Erythroblast (primary cell): ENCODE measurements at regions not wholly inside any gene's neighbourhood (a gene's known extent, or its start where the extent isn't known, plus 50 kb on each side); places are given as distances from the start of the nearest gene placed in this dataset.
"Not testable (repeated sequence)": the region's sequence is repeated elsewhere in the genome, so short reads cannot be mapped to it uniquely, and the experiment has no call there.

Experiments
- DNase-seq, 2 experiments: peaks; one replicate each; lab custom pipeline; 2025; lab: John Stamatoyannopoulos, UW
- GATA1 ChIP-seq: IDR thresholded peaks from 2 replicates; pipeline ENCODE4 v1.6.1; 2011; ENCODE audit warnings: low read depth, mild to moderate bottlenecking, control low read depth, low read length, moderate library complexity
- POLR2A ChIP-seq: IDR thresholded peaks from 2 replicates; pipeline ENCODE4 v1.6.1; 2011; ENCODE audit warnings: mild to moderate bottlenecking, low read length

GRCh38 chr3:20564966-20565365 lies 379.0 kb upstream of the SGO1 start:
- no peak for DNase-seq
- no peak for TF ChIP-seq POLR2A
- TF ChIP-seq GATA1, result no peak

DNA sequence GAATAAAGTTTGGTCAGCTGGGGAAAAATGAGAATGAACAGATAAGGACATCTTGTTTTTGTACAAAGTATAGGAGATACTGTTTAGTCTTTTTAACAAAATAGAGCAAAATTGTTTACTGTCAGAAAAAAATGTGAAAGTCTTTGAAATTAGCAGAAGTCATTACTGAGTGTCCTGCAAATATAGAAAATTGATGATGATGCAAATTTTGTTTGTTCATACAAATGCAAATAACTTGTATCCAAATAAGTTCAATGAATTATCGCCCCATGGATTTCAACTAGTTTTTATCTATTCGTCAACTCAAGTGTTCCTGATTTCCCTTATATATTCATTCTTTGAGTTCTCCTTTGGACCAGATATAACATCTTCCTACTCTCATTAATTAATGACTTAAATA lies 378.0 kb upstream of the SGO1 start:
- no peak for DNase-seq
- TF ChIP-seq POLR2A (no peak), GATA1 (no peak)

GRCh38 chr3:20563251-20563650 lies 377.2 kb upstream of the SGO1 start:
- no peak for DNase-seq

GRCh38 chr3:20561166-20561565 lies 375.2 kb upstream of the SGO1 start:
- no peak for TF ChIP-seq GATA1
- TF ChIP-seq POLR2A, result no peak
- no peak for DNase-seq

More at GRCh38 chr3:20563251-20563650, 377.2 kb upstream of the SGO1 start:
- TF ChIP-seq POLR2A, result no peak
- no peak for TF ChIP-seq GATA1

GRCh38 chr3:20560446-20560845 lies 374.4 kb upstream of the SGO1 start:
- not testable (repeated sequence) for DNase-seq

GRCh38 chr3:20558161-20558560 lies 372.2 kb upstream of the SGO1 start:
- no peak for DNase-seq
- TF ChIP-seq GATA1, result no peak
- TF ChIP-seq POLR2A, result no peak

- TF ChIP-seq GATA1 (no peak), POLR2A (no peak)
- no peak for DNase-seq
Measured at GRCh38 chr3:20556661-20557060, 370.7 kb upstream of the SGO1 start.

- no peak for TF ChIP-seq GATA1
- TF ChIP-seq POLR2A, result no peak
- no peak for DNase-seq
Measured at GRCh38 chr3:20552605-20553275, 366.7 kb upstream of the SGO1 start.

DNA sequence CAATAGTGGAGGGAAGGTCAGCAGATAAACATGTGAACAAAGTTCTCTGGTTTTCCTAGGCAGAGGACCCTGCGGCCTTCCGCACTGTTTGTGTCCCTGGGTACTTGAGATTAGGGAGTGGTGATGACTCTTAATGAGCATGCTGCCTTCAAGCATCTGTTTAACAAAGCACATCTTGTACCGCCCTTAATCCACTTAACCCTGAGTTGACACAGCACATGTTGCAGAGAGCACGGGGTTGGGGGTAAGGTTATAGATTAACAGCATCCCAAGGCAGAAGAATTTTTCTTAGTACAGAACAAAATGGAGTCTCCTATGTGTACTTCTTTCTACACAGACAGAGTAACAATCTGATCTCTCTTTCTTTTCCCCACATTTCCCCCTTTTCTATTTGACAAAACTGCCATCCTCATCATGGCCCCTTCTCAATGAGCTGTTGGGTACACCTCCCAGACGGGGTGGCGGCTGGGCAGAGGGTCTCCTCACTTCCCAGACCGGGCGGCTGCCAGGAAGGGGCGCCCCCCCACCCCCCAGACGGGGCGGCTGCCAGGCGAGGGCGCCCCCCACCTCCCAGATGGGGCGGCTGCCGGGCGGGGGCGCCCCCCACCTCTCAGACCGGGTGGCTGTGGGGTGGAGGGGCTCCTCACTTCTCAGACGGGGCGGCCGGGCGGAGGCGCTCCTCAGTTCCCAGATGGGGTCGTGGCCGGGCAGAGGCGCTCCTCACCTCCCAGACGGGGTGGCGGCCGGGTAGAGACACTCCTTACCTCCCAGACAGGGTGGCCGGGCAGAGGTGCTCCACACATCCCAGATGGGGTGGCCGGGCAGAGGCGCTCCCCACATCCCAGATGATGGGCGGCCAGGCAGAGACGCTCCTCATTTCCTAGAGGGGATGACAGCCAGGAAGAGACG lies 361.6 kb upstream of the SGO1 start:
- not testable (repeated sequence) for DNase-seq

DNA sequence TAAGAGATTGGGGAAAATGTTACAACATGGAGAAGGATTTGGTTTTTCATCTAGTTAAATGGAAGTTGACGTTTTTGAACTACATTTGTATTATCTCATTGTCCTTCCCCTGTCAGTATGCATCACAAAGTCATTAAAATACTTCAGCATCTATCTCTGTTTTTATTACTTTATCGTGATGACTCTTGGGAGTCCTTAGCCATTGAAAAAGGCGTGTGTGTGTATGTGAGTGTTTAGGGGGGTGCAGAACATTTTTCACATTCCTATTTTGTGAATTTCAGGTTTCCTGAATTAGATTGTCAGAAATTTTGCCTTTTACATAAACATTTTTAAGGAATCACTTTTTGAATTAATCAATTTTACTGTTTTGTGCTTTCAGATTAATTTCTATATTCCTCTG lies 360.6 kb upstream of the SGO1 start:
- no peak for DNase-seq
- TF ChIP-seq GATA1, result no peak
- no peak for TF ChIP-seq POLR2A

DNA sequence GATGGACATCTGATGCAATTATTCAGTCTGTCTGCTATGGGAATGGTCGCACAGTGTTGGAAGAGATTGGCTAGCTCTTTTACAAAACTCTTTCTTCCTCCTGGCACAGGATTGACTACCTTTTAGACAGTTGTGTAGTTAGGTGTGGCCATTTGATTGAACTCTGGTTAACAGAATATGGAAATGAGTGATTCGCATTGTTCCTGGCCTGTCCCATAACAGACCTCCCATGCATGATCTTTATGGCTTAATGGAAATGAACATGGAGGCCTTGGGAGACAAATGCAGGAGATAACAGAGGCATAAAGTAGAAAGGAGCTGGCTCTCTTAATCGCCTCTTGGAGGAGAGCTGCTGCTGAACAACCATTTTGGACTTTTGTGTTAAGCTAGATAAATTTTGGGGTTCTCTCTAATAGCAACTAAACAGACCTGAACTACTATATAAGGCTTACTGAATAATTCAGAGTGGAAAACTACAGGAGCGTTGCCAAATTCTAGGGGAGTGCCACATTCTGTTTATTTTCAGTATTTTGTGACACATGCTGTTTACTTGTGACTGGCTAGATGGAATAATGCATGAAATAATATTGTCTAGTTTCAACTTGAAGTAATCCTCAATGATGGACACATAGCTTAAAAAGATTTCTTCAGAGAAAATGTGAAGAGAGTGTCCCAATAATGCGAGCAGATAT lies 357.7 kb upstream of the SGO1 start:
- TF ChIP-seq POLR2A (no peak), GATA1 (no peak)

GRCh38 chr3:20540066-20540465 lies 354.1 kb upstream of the SGO1 start:
- DNase-seq, result no peak

More for the DNA sequence above, 357.7 kb upstream of the SGO1 start:
- DNase-seq, result no peak

GRCh38 chr3:20539666-20540065 lies 353.7 kb upstream of the SGO1 start:
- TF ChIP-seq GATA1, result no peak
- no peak for TF ChIP-seq POLR2A
- DNase-seq, result no peak

More at GRCh38 chr3:20540066-20540465, 354.1 kb upstream of the SGO1 start:
- TF ChIP-seq POLR2A, result no peak
- TF ChIP-seq GATA1, result no peak

- TF ChIP-seq POLR2A, result no peak
- TF ChIP-seq GATA1, result no peak
Measured at GRCh38 chr3:20537234-20537633, 351.2 kb upstream of the SGO1 start.

DNA sequence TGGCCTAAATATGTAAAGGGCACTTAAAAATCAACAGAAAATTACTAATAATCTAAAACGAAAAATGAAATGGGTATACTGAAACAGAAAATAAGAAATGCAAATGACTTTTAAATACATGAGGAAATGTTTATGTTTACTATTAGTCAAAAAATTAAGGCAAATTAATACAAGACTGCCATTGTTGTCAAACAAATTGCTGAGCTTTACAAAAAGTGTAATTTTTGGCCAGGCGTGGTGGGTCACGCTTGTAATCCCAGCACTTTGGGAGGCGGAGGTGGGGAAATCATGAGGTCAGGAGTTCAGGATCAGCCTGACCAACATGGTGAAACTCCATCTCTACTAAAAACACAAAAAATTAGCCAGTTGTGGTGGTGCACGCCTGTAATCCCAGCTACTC lies 343.9 kb upstream of the SGO1 start:
- no peak for TF ChIP-seq GATA1
- TF ChIP-seq POLR2A, result no peak
- DNase-seq, result no peak

More at GRCh38 chr3:20537234-20537633, 351.2 kb upstream of the SGO1 start:
- peak in 1 of 2 experiments; percentile 4 for DNase-seq
